DMS 273 treated with DMSO at 0.1 percent for 48 hours (cell line): ENCODE measurements at regions not wholly inside any gene's neighbourhood (a gene's known extent, or its start where the extent isn't known, plus 50 kb on each side); places are given as distances from the start of the nearest gene placed in this dataset.
A peak's percentile ranks its signal among the peaks of the same experiment; 100 is the strongest.
"Not testable (repeated sequence)": the region's sequence is repeated elsewhere in the genome, so short reads cannot be mapped to it uniquely, and the experiment has no call there.

ENCODE experiments used
- DNase-seq: peaks from one replicate; lab custom pipeline; 2025; lab: John Stamatoyannopoulos, UW

GRCh38 chr1:29390491-29391361 lies 154.4 kb downstream of the PTPRU start:
- no peak for DNase-seq

- no peak for DNase-seq
Measured at GRCh38 chr1:29390075-29390474, 153.8 kb downstream of the PTPRU start.

GRCh38 chr1:29389533-29390041 lies 153.3 kb downstream of the PTPRU start:
- no peak for DNase-seq

- DNase-seq, result no peak
Measured at GRCh38 chr1:29388884-29389283, 152.6 kb downstream of the PTPRU start.

- DNase-seq, result no peak
Measured at GRCh38 chr1:29388170-29388569, 151.8 kb downstream of the PTPRU start.

- DNase-seq, result no peak
Measured at GRCh38 chr1:29387210-29387609, 150.9 kb downstream of the PTPRU start.

GRCh38 chr1:29386453-29386852 lies 150.1 kb downstream of the PTPRU start:
- not testable (repeated sequence) for DNase-seq

- no peak for DNase-seq
Measured at GRCh38 chr1:29385966-29386365, 149.6 kb downstream of the PTPRU start.

- no peak for DNase-seq
Measured at GRCh38 chr1:29384496-29385015, 148.2 kb downstream of the PTPRU start.

GRCh38 chr1:29383746-29384371 lies 147.5 kb downstream of the PTPRU start:
- no peak for DNase-seq

- no peak for DNase-seq
Measured at GRCh38 chr1:29382851-29383745, 146.8 kb downstream of the PTPRU start.

GRCh38 chr1:29381426-29381825 lies 145.1 kb downstream of the PTPRU start:
- no peak for DNase-seq

- DNase-seq, result no peak
Measured at GRCh38 chr1:29380532-29380931, 144.2 kb downstream of the PTPRU start.

GRCh38 chr1:29379443-29380073 lies 143.2 kb downstream of the PTPRU start:
- DNase-seq, result peak; percentile 40
